IMR-90 (cell line): ENCODE measurements at regions not wholly inside any gene's neighbourhood (a gene's known extent, or its start where the extent isn't known, plus 50 kb on each side); places are given as distances from the start of the nearest gene placed in this dataset.

Experiments
- ATAC-seq: fragments of 200-7000 bp; cut with Tn5 transposase; 2 replicates; pipeline ENCODE4 v1.9.1; 2020; ENCODE audit warnings: low read depth, mild to moderate bottlenecking, moderate library complexity
- BruUV-seq: library from RNA; stranded (reverse); fragments of 400-500 nt; replicated peaks from 2 replicates; lab custom pipeline; 2021; lab: Mats Ljungman, UMichigan
- CTCF ChIA-PET: fragments of 300-600 bp; formaldehyde crosslinking; extraction: SDS; loops from one replicate; lab custom pipeline; 2021; ENCODE audit warnings: antibody characterized with exemption; lab: Yijun Ruan, JAX
- POLR2A ChIA-PET: fragments of 300-600 bp; sonication (Branson Sonifier 250); formaldehyde crosslinking; loops from one replicate; lab custom pipeline; 2022; ENCODE audit warnings: antibody characterized with exemption; ENCODE audit not compliant: unreplicated experiment; lab: Charles Lee
- DNase-seq: peaks from one replicate; pipeline ENCODE4 v3.0.0; 2013
- H2AFZ ChIP-seq: replicated peaks from 2 replicates; pipeline ENCODE3; 2013; ENCODE audit warnings: low read length, mild to moderate bottlenecking; ENCODE audit not compliant: poor library complexity
- H2AK5ac ChIP-seq: 2 replicates; pipeline ENCODE4 v1.6.1; 2013; ENCODE audit warnings: low read depth, low read length, inconsistent platforms
- H2AK9ac ChIP-seq: replicated peaks from 2 replicates; pipeline ENCODE3; 2013; ENCODE audit warnings: mild to moderate bottlenecking, low read depth, low read length, moderate library complexity; ENCODE audit not compliant: poor library complexity
- H2BK120ac ChIP-seq: 2 replicates; pipeline ENCODE4 v1.6.1; 2013; ENCODE audit warnings: low read depth, low read length, inconsistent platforms
- H2BK15ac ChIP-seq: 3 replicates; pipeline ENCODE4 v1.6.1; 2013; ENCODE audit warnings: low read depth, low read length, inconsistent platforms
- H2BK20ac ChIP-seq: 2 replicates; pipeline ENCODE4 v1.6.1; 2013; ENCODE audit warnings: low read depth, mild to moderate bottlenecking, inconsistent platforms, low read length, moderate library complexity
- H2BK5ac ChIP-seq: 2 replicates; pipeline ENCODE4 v1.6.1; 2013; ENCODE audit warnings: mild to moderate bottlenecking, low read depth, low read length, inconsistent platforms; ENCODE audit not compliant: poor library complexity, severe bottlenecking
- H3K14ac ChIP-seq: replicated peaks from 2 replicates; pipeline ENCODE4 v1.6.1; 2013; ENCODE audit warnings: low read depth, low read length, inconsistent platforms
- H3K18ac ChIP-seq: 2 replicates; pipeline ENCODE4 v1.6.1; 2013; ENCODE audit warnings: low read depth, low read length, control low read depth
- H3K23ac ChIP-seq: 2 replicates; pipeline ENCODE4 v1.6.1; 2013; ENCODE audit warnings: low read depth, low read length, inconsistent platforms
- H3K27ac ChIP-seq: 2 replicates; pipeline ENCODE4 v1.5.1; 2013; ENCODE audit warnings: mild to moderate bottlenecking, control low read depth, low read length; ENCODE audit not compliant: insufficient read depth
- H3K27me3 ChIP-seq: 2 replicates; pipeline ENCODE4 v1.6.1; 2013; ENCODE audit warnings: low read length; ENCODE audit not compliant: control insufficient read depth, insufficient read depth
- H3K36me3 ChIP-seq: 2 replicates; pipeline ENCODE4 v1.6.1; 2013; ENCODE audit warnings: low read length, mixed read lengths; ENCODE audit not compliant: control insufficient read depth, insufficient read depth
- H3K4ac ChIP-seq: 2 replicates; pipeline ENCODE4 v1.6.1; 2013; ENCODE audit warnings: low read depth, low read length, inconsistent platforms
- H3K4me1 ChIP-seq: 2 replicates; pipeline ENCODE4 v1.6.1; 2013; ENCODE audit warnings: low read length, mixed read lengths; ENCODE audit not compliant: control insufficient read depth, insufficient read depth
- H3K4me2 ChIP-seq: 2 replicates; pipeline ENCODE4 v1.6.1; 2013; ENCODE audit warnings: low read depth, mild to moderate bottlenecking, control low read depth, low read length, moderate library complexity
- H3K4me3 ChIP-seq: 2 replicates; pipeline ENCODE4 v1.5.1; 2013; ENCODE audit warnings: low read depth, mild to moderate bottlenecking, control low read depth, low read length, moderate library complexity; ENCODE audit not compliant: insufficient read depth
- H3K56ac ChIP-seq: 2 replicates; pipeline ENCODE4 v1.6.1; 2013; ENCODE audit warnings: low read length, inconsistent platforms; ENCODE audit not compliant: insufficient read depth; ENCODE audit errors: extremely low read depth
- H3K79me1 ChIP-seq, 2 experiments: 2 replicates each; pipeline ENCODE4 v1.6.1; 2013; ENCODE audit warnings: low read length in 2 of 2, inconsistent platforms in 1 of 2, low read depth in 1 of 2
- H3K9ac ChIP-seq: 2 replicates; pipeline ENCODE4 v1.6.1; 2013; ENCODE audit warnings: low read depth, low read length, control low read depth
- H3K9me1 ChIP-seq: 2 replicates; pipeline ENCODE4 v1.6.1; 2013; ENCODE audit warnings: low read length, inconsistent platforms; ENCODE audit not compliant: insufficient read depth
- H3K9me3 ChIP-seq: 2 replicates; pipeline ENCODE4 v1.6.1; 2013; ENCODE audit warnings: low read length; ENCODE audit not compliant: control insufficient read depth, insufficient read depth
- H4K20me1 ChIP-seq: 2 replicates; pipeline ENCODE4 v1.6.1; 2013; ENCODE audit warnings: low read length, inconsistent platforms; ENCODE audit not compliant: insufficient read depth
- H4K5ac ChIP-seq: 2 replicates; pipeline ENCODE4 v1.6.1; 2013; ENCODE audit warnings: mild to moderate bottlenecking, low read depth, low read length, control low read depth
- H4K8ac ChIP-seq, 2 experiments: 2 replicates each; pipeline ENCODE4 v1.6.1; 2013; ENCODE audit warnings: low read depth in 2 of 2, low read length in 2 of 2, control low read depth in 1 of 2, inconsistent platforms in 1 of 2
- H4K91ac ChIP-seq: 2 replicates; pipeline ENCODE4 v1.6.1; 2013; ENCODE audit warnings: low read depth, low read length, inconsistent platforms; ENCODE audit not compliant: insufficient read depth
- BHLHE40 ChIP-seq: fragments of 150-350 bp; IDR thresholded peaks from 2 replicates; pipeline ENCODE4 v1.6.1; 2016; ENCODE audit warnings: mild to moderate bottlenecking, low read depth, low read length
- CEBPB ChIP-seq: IDR thresholded peaks from 2 replicates; pipeline ENCODE4 v1.6.1; 2012; ENCODE audit warnings: low read depth, low read length, improper control_type of control experiment
- CHD1 ChIP-seq: IDR thresholded peaks from 2 replicates; pipeline ENCODE4 v1.6.1; 2012; ENCODE audit warnings: low read depth, low read length, improper control_type of control experiment
- CTCF ChIP-seq: conservative IDR thresholded peaks from 2 replicates; pipeline ENCODE4 v1.5.1; 2012; ENCODE audit warnings: mild to moderate bottlenecking, low read depth, low read length, improper control_type of control experiment
- ELK1 ChIP-seq: fragments of 150-350 bp; IDR thresholded peaks from 2 replicates; pipeline ENCODE4 v1.6.1; 2016; ENCODE audit warnings: low read depth, mild to moderate bottlenecking, low read length, moderate library complexity, borderline replicate concordance
- FOS ChIP-seq: fragments of 150-350 bp; IDR thresholded peaks from 2 replicates; pipeline ENCODE4 v1.6.1; 2016; ENCODE audit warnings: low read depth, low read length
- MAFK ChIP-seq: IDR thresholded peaks from 2 replicates; pipeline ENCODE4 v1.6.1; 2012; ENCODE audit warnings: low read depth, low read length, improper control_type of control experiment
- MAZ ChIP-seq: IDR thresholded peaks from 2 replicates; pipeline ENCODE4 v1.6.1; 2012; ENCODE audit warnings: low read depth, mild to moderate bottlenecking, low read length, improper control_type of control experiment, moderate library complexity, borderline replicate concordance
- MXI1 ChIP-seq: IDR thresholded peaks from 2 replicates; pipeline ENCODE4 v1.6.1; 2012; ENCODE audit warnings: low read depth, mild to moderate bottlenecking, low read length, moderate library complexity, borderline replicate concordance
- NFE2L2 ChIP-seq: fragments of 150-350 bp; IDR thresholded peaks from 2 replicates; pipeline ENCODE4 v1.6.1; 2016; ENCODE audit warnings: low read depth, mild to moderate bottlenecking, low read length
- RAD21 ChIP-seq: IDR thresholded peaks from 2 replicates; pipeline ENCODE4 v1.6.1; 2012; ENCODE audit warnings: low read length, improper control_type of control experiment
- RCOR1 ChIP-seq: IDR thresholded peaks from 2 replicates; pipeline ENCODE4 v1.6.1; 2012; ENCODE audit warnings: mild to moderate bottlenecking, low read length, improper control_type of control experiment; ENCODE audit not compliant: insufficient replicate concordance
- RFX5 ChIP-seq: IDR thresholded peaks from 2 replicates; pipeline ENCODE4 v1.8.0; 2012; ENCODE audit warnings: low read depth, mild to moderate bottlenecking, low read length, moderate library complexity
- SMC3 ChIP-seq: fragments of 150-350 bp; IDR thresholded peaks from 2 replicates; pipeline ENCODE4 v1.6.1; 2016; ENCODE audit warnings: low read depth, mild to moderate bottlenecking, antibody characterized with exemption, low read length, moderate library complexity
- USF2 ChIP-seq: fragments of 150-350 bp; IDR thresholded peaks from 2 replicates; pipeline ENCODE4 v1.6.1; 2017; ENCODE audit warnings: mild to moderate bottlenecking, antibody characterized with exemption, low read length, low read depth
- WGBS, 2 experiments: methylation state at CpG; one replicate each; pipeline versions ENCODE4 v1.1.5 to v1.1.7; 2013; ENCODE audit warnings: missing lambda C conversion rate in 2 of 2; ENCODE audit not compliant: insufficient read length in 1 of 2; ENCODE audit errors: extremely low coverage in 2 of 2; 5-methylcytosine and 5-hydroxymethylcytosine counted together
- dilution Hi-C: fragments of 300-500 bp; cut with HindIII; formaldehyde crosslinking; loops from one replicate; pipeline ENCODE4 v1.14.3; 2018; ENCODE audit warnings: low sequenced_read_pairs; ENCODE audit not compliant: unreplicated experiment
- in situ Hi-C: fragments of 300-500 bp; cut with MboI; formaldehyde crosslinking; loops from 3 replicates; pipeline ENCODE4 v1.14.3; 2019; ENCODE audit warnings: low sequenced_read_pairs, inconsistent platforms, mixed read lengths
- intact Hi-C: fragments of 100-400 bp; cut with micrococcal nuclease; formaldehyde crosslinking; loops from 2 replicates; pipeline ENCODE4 v1.10.0; 2022

GRCh38 chr16:77594799-77595596, 127.3 kb upstream of the NUDT7 start:
- 40% methylated on average over 1 of the region's 9 CpGs; no CpG with 5 or more reads in 1 of the 2 experiments for WGBS, 2 experiments
- H3K23ac ChIP-seq: no peak overlapping the region
- no peaks in the 10 kb centered on the region for H3K79me1 ChIP-seq
- no TSS peak for BruUV-seq
- intact Hi-C loops (no loop called here), dilution Hi-C loops (loop anchor here (25.0 kb wide), 1 partner anchor 358 kb away; no protein-coding TSS in a partner anchor), in situ Hi-C loops (no loop called here)
- H3K4me2 ChIP-seq: no peak overlapping the region
- H2BK120ac ChIP-seq: no peak overlapping the region
- H3K4ac ChIP-seq: no peak overlapping the region
- no peaks in the 10 kb centered on the region for H4K20me1 ChIP-seq
- H4K91ac ChIP-seq: no peak overlapping the region
- ATAC-seq (no peak), DNase-seq (no peak)
- H2AFZ ChIP-seq: no peak overlapping the region
- TF ChIP-seq USF2: no peak
- TF ChIP-seq ELK1: no peak
- no peak for TF ChIP-seq RFX5
- no peak for TF ChIP-seq BHLHE40
- TF ChIP-seq SMC3: no peak
- no peak for TF ChIP-seq RCOR1
- no peak for TF ChIP-seq CTCF
- no peak for TF ChIP-seq RAD21
- TF ChIP-seq NFE2L2: no peak
- TF ChIP-seq CEBPB: no peak
- TF ChIP-seq FOS: no peak
- TF ChIP-seq MXI1: no peak
- no peak for TF ChIP-seq CHD1
- TF ChIP-seq MAZ: no peak
- no peak for TF ChIP-seq MAFK
- H4K5ac ChIP-seq: no peak overlapping the region
- H3K36me3 ChIP-seq: no peaks in the 10 kb centered on the region
- H3K27me3 ChIP-seq: peaks cover 2% of the 10 kb centered on the region; the same call in 1 of the 2 replicates
- no peaks in the 10 kb centered on the region for H3K9me1 ChIP-seq
- ChIA-PET CTCF (no interaction called here), POLR2A (no interaction called here)
- H3K14ac ChIP-seq: no peak overlapping the region
- no peak overlapping the region for H3K9ac ChIP-seq
- H3K9me3 ChIP-seq: no peaks in the 10 kb centered on the region
- H2AK9ac ChIP-seq: no peak overlapping the region
- H2AK5ac ChIP-seq: no peak overlapping the region
- H3K18ac ChIP-seq: no peak overlapping the region
- H2BK5ac ChIP-seq: no peak overlapping the region
- no peak overlapping the region for H3K27ac ChIP-seq
- no peak overlapping the region for H4K8ac ChIP-seq
- no peak overlapping the region for H2BK20ac ChIP-seq
- no peaks in the 10 kb centered on the region for H3K4me1 ChIP-seq
- no peak overlapping the region for H3K56ac ChIP-seq
- H2BK15ac ChIP-seq: no peak overlapping the region
- H3K4me3 ChIP-seq: no peak overlapping the region
